ENCODE measurements at regions not wholly inside any gene's neighbourhood (a gene's known extent, or its start where the extent isn't known, plus 50 kb on each side); places are given as distances from the start of the nearest gene placed in this dataset.

DNA sequence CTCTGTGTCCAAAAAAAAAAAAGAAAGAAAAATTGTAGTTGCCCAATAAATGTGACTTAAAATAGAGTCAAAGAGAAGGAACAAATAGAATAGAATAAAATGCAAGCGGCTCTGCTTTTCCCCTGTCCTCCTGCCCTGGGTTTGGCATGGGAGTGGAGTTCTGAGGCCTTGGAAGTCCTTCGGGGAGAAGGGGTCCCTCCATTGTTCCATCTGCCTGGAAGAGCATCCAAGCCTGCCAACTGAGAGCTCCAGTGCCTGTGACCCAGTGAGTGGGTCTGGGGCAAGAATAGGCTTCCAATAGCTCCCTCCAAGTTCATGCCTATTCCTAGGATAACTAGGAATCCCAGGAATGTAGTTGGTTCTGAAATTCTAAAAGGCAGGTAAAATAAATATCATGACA is 321.4 kb downstream of the MYCN start:
- Histone ChIP-seq H3K4me1 (ENCODE audit: insufficient read depth, low read length, severe bottlenecking) (no peaks in the 10 kb centered on the region), H2AFZ (ENCODE audit: low read length) (no peak overlapping the region), H3K9me3 (ENCODE audit: low read length) (no peaks in the 10 kb centered on the region), H3K27me3 (ENCODE audit: insufficient read depth, low read length) (no peaks in the 10 kb centered on the region), H3K27ac (ENCODE audit: low read depth, low read length, poor library complexity, severe bottlenecking) (no peak overlapping the region), H3K4me3 (ENCODE audit: low read depth, low read length, poor library complexity, severe bottlenecking) (no peak overlapping the region), H3K9me2 (ENCODE audit: low read depth, low read length) (no peaks in the 10 kb centered on the region), H3F3A (ENCODE audit: insufficient read depth, low read length) (no peaks in the 10 kb centered on the region), H3K4me2 (ENCODE audit: low read length) (no peak overlapping the region), H3K36me3 (ENCODE audit: insufficient read depth, low read length) (no peaks in the 10 kb centered on the region), H3K9ac (ENCODE audit: low read length) (no peak overlapping the region), H3K79me2 (ENCODE audit: insufficient read depth, low read length) (no peaks in the 10 kb centered on the region), H4K20me1 (ENCODE audit: insufficient read depth, low read length) (no peaks in the 10 kb centered on the region)
- TF ChIP-seq EZH2 (IDR thresholded peaks at IDR 0.05; ENCODE audit: borderline replicate concordance, low read length) (no peak), CTCF (IDR thresholded peaks at IDR 0.05; ENCODE audit: low read length) (no peak)

DNA sequence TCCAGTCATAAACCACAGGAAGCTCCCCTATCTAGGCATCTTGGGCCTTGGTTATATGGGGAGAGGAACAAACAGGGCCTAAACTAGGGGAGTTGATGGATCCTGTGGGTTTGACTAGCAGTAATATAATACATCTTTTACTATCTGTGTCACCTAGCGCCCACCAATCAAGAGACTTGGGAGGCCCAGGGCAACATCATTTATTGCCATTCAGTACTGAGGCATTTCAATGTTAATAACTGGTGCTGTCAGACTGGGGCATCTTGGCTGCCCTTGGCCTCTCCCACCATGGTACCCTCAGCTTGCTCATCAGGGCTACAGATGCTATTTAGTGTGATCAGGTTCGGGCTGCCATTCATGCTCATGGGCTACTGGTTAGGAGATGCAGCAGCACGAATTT is 320.7 kb downstream of the MYCN start:
- H3K27me3 ChIP-seq (ENCODE audit: insufficient read depth, low read length), result no peaks in the 10 kb centered on the region
- H4K20me1 ChIP-seq (ENCODE audit: insufficient read depth, low read length), result no peaks in the 10 kb centered on the region
- no peak for TF ChIP-seq EZH2 (IDR thresholded peaks at IDR 0.05; ENCODE audit: borderline replicate concordance, low read length)
- TF ChIP-seq CTCF (IDR thresholded peaks at IDR 0.05; ENCODE audit: low read length), result no peak
- no peaks in the 10 kb centered on the region for H3K9me2 ChIP-seq (ENCODE audit: low read depth, low read length)
- H2AFZ ChIP-seq (ENCODE audit: low read length), result no peak overlapping the region
- H3K79me2 ChIP-seq (ENCODE audit: insufficient read depth, low read length), result no peaks in the 10 kb centered on the region
- no peak overlapping the region for H3K27ac ChIP-seq (ENCODE audit: low read depth, low read length, poor library complexity, severe bottlenecking)
- H3F3A ChIP-seq (ENCODE audit: insufficient read depth, low read length), result no peaks in the 10 kb centered on the region
- H3K4me2 ChIP-seq (ENCODE audit: low read length), result no peak overlapping the region
- H3K9me3 ChIP-seq (ENCODE audit: low read length), result no peaks in the 10 kb centered on the region
- no peaks in the 10 kb centered on the region for H3K4me1 ChIP-seq (ENCODE audit: insufficient read depth, low read length, severe bottlenecking)
- no peaks in the 10 kb centered on the region for H3K36me3 ChIP-seq (ENCODE audit: insufficient read depth, low read length)
- no peak overlapping the region for H3K9ac ChIP-seq (ENCODE audit: low read length)
- no peak overlapping the region for H3K4me3 ChIP-seq (ENCODE audit: low read depth, low read length, poor library complexity, severe bottlenecking)

GRCh38 chr2:16260041-16260830 is 319.9 kb downstream of the MYCN start:
- Histone ChIP-seq H3K9ac (ENCODE audit: low read length) (no peak overlapping the region), H2AFZ (ENCODE audit: low read length) (no peak overlapping the region), H3F3A (ENCODE audit: insufficient read depth, low read length) (no peaks in the 10 kb centered on the region), H3K27me3 (ENCODE audit: insufficient read depth, low read length) (no peaks in the 10 kb centered on the region), H3K4me1 (ENCODE audit: insufficient read depth, low read length, severe bottlenecking) (no peaks in the 10 kb centered on the region), H3K4me3 (ENCODE audit: low read depth, low read length, poor library complexity, severe bottlenecking) (no peak overlapping the region), H3K79me2 (ENCODE audit: insufficient read depth, low read length) (no peaks in the 10 kb centered on the region), H3K4me2 (ENCODE audit: low read length) (no peak overlapping the region), H4K20me1 (ENCODE audit: insufficient read depth, low read length) (no peaks in the 10 kb centered on the region), H3K9me2 (ENCODE audit: low read depth, low read length) (no peaks in the 10 kb centered on the region), H3K36me3 (ENCODE audit: insufficient read depth, low read length) (no peaks in the 10 kb centered on the region), H3K9me3 (ENCODE audit: low read length) (no peaks in the 10 kb centered on the region), H3K27ac (ENCODE audit: low read depth, low read length, poor library complexity, severe bottlenecking) (no peak overlapping the region)
- TF ChIP-seq EZH2 (IDR thresholded peaks at IDR 0.05; ENCODE audit: borderline replicate concordance, low read length), result no peak
- no peak for TF ChIP-seq CTCF (IDR thresholded peaks at IDR 0.05; ENCODE audit: low read length)
